CD4-positive, alpha-beta T cell treated with Interleukin-15 for 1 hour (primary cell): ENCODE measurements at regions not wholly inside any gene's neighbourhood (a gene's known extent, or its start where the extent isn't known, plus 50 kb on each side); places are given as distances from the start of the nearest gene placed in this dataset.
"Not testable (repeated sequence)": the region's sequence is repeated elsewhere in the genome, so short reads cannot be mapped to it uniquely, and the experiment has no call there.

ENCODE experiments used
- DNase-seq: peaks from one replicate; pipeline ENCODE4 v3.0.0-alpha.2; 2020

DNA sequence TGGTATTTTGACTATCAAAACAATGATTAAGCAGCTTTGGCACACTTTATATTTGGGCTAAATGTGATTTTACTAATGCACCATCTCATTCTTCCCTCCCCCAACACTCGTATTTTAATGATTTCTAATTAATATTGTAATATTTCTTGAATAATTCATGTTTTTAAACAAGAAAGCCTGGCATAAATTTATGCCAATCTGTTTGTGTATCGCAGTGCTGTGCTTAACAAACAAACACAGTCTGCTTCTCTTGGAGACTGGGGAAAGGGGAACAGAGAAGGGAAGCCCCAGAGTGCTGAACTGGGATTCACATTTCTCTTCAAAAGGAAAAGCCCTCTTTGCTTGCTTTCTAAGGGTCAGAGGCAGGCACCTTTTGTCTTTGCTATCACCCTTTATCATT, 496.9 kb upstream of the STXBP6 start:
- no peak for DNase-seq

- no peak for DNase-seq
These were observed 488.0 kb upstream of the STXBP6 start for GRCh38 chr14:25537846-25538455.

DNA sequence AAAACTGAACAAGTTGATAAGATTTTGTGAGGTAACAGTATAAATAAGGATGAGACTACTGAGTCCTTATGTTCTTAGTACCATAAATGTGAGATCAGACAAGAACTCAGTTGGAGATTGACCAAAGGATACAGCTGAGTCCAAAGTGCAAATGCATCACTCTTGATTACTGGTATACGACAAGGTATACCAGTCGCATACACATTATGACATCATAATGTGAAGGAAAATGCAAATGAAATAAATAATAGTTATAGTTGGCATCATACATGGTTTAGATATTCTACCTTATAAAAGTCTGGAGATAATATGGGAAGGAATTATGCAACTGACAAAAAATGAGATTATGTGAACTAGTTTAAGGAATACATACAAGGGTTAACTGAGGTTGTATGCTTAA, 476.3 kb upstream of the STXBP6 start:
- DNase-seq = no peak

DNA sequence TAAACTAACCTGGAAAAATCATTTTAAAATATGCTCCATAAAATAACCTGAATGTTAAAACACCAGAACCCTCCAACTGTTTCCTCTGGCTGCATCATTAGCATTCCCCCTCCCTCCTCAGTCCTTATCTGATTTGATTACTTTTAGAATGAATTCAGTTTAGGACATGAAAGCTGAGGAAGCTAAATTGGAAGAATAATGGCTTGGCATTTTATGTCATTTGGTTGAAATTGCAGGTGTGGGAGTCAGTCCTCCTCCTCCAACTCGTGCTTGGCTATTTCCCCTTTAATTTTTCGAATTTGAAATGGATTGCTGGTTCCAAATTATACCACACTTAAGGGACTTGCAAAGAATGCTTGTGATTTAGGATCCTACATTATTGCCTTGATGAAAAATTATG, 473.0 kb upstream of the STXBP6 start:
- no peak for DNase-seq

DNA sequence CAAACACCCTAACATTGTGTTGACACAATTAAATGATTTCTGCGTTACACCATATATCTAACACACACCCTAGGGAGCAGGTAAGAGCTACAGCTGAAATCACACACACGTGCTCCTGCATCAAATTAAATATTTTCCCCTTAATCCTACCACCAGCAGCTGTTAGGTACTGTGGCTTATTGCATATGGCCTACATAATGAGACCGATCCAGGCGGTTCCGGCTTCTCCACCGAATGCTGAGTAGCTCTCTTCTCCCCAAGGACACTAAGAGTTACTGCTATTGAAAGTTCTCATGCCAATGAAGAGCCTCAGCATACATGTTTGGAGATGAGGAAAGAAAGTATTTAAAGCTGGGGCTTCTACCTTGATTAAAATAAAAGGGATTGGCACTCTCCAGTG, 472.2 kb upstream of the STXBP6 start:
- no peak for DNase-seq

DNA sequence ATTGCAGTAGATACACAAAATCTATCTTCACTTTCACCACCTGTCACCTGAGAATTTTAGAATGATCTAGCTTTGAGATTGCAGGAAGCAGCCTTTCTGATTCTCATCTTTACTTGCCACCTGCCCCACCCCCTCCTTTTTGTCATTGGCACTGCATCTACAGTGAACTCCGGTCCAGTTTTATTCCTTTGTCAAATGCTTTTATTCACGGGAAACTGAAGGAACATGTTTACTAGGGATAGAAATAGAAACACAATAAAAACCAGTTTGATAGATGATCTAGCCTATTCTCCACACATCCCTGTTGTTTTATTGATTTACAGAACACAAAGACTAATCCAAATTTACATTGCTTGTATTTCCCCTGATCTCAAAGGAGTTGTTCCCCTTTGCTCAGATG, 471.7 kb upstream of the STXBP6 start:
- no peak for DNase-seq

DNA sequence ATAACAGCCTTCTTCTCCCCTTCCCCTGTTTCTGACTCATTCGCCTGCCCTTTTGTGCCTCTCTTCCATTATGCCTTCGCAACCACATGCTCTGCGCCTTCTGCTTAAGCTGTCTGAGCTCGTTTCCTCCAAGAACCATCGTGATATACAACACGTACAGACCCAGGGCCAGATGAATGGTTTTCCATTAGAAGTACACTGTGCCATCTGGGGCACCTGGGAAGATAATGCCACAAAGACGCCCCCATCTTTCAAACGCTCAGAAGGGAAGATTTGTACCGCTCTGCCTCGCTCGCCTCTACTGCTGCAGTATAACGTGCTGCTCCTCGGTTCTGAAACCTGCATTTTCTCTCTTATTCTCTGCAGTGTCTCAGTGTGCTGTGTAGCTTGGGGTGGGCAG, 470.9 kb upstream of the STXBP6 start:
- DNase-seq = no peak

- DNase-seq = no peak
These were observed 468.4 kb upstream of the STXBP6 start for GRCh38 chr14:25518364-25518763.

- no peak for DNase-seq
These were observed 466.9 kb upstream of the STXBP6 start for GRCh38 chr14:25516838-25517237.

- no peak for DNase-seq
These were observed 458.9 kb upstream of the STXBP6 start for GRCh38 chr14:25508845-25509244.

DNA sequence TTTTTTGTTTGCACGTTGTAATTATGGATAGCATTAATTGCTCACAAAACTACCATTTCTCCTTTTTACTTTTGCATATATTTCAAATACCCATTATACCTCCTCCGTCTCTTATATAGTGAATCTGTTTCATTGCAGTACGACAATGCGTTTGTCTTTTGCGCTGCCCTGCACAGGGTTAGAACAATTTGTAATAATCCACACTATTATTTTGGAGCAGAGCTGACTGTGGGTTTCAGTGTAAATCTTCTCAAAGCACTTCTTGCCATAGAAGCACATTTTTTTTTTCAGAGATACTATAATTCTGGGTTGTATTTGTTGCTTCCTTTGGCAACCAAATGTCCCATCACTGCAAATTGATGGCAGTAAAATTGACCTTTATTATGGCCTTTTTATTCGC, 451.8 kb upstream of the STXBP6 start:
- no peak for DNase-seq

DNA sequence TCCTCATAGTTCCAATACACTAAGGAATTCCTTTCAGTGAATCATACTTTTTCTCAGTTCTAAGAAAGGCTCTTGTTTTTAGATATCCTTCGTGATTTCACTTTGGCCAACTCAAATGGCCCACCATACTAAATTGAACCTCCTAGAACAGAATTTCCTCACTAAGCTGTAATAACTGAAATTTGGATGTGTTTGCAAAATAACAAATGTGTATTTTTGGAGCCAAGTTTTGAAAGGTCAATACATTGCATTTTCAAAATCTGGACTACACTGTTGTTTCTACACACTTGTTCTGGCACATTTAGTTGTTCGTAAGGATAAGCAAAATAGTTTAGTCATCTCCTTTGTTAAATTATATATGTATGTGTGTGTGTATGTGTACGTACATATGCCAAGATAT, 439.0 kb upstream of the STXBP6 start:
- no peak for DNase-seq

DNA sequence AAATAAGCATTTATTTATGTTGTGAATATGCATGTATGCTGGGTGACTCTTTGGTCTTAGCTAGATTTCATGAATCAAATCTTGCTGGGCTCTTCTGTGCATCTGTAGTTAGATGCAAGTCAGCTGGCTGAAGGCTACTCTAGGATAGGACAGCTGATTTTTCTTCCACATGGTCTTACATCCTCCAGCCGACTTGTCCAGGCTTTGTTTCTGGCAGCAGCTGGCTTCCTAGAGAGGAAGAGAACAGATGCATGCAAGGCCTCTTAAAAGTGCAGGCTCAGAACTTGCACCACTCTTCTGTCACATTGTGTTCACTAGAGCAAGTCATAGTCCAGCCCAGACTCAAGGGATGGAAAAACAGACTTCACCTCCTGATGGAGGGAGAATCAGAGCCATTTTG, 435.4 kb upstream of the STXBP6 start:
- no peak for DNase-seq

DNA sequence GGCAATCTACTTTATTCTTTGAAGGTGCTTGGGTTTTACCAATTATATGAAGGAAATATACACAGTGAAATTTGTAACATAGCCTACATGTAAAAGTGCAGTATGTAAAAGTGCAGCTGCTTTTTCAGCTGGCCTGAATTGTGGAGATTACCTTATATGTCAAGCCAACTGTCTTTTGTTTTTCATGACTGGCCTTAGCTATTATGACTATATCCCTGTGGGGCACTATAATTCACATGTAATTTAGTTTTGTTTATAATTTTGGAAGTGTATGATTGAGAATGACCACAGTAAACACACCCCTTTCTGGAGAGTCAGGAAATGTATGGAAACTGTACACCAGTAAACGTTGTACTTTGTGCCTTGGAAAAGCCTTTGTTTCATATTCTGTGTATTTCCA, 435.0 kb upstream of the STXBP6 start:
- no peak for DNase-seq

DNA sequence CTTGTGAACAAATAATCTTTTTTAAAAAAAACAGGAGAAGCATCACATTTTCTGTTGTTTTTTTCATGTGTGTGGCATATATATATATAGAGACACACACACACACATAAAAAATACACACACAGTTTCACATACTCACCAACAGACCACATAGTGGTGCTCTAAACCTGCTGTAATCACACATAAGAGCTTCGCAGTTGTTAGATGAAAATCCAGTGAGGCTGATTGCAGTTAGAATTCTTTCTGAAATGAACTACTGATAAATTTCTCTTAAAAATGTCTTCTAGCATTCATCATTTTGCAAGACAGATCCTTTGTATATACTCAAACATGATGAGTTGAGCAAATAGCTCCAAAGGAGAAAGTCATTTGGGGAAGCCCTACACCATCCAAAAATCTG, 434.3 kb upstream of the STXBP6 start:
- DNase-seq = no peak

DNA sequence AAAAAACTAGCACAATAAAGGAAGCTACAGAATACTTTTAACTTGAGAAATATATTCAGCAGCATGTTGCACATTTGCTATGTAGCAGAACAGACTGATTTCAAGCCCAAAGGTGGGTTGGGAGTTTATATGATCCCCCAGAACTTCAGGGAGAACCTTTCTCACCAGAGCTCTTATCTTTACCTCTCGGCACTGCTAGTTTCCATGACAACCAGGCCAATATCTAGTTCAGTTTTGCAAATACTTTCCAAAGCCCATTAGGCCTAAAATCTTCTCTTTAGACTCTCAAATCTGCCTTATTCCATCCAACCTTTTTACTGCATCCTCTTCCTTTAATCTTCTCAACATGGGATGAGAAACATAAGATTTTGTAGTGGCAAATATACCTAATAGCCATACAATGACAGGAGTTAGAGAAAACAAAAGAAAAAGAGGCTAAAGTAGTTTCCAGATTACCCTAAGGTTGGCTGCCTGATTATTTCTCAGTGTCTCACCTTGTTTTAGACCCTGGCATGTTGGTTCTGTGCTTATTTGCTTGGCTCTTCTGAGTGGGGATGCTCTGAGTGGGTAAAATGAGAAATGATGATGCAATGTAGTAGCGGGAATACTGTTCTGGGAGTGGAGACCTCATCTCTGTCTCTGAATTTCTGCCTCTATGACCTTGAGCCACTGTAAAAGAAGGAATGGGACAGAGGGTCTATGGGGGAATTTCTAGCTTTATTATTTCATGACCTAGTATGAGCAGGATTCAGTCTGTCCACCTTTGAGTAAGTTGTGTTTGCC, 427.6 kb upstream of the STXBP6 start:
- DNase-seq = no peak

DNA sequence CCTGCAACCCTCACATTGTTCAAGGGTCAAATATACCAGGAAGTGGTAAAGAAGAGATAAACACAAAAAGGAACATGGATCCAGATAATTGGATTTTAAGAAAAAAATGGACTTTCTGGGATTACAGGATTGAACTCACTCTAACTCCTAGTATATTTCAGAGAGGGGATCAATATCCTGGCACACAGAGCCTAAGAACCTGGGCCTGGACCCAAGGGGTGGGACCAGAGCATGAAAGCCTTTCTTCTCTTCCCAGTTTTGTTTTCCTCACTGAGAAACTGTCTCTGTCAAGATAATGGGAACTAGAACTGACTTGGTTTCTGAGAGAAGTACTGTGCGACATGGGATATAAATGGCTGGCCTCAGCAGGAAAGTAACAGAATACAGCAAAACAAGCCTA, 422.8 kb upstream of the STXBP6 start:
- DNase-seq = no peak

GRCh38 chr14:25464772-25465171, 414.8 kb upstream of the STXBP6 start:
- DNase-seq = no peak

- DNase-seq = no peak
These were observed 414.1 kb upstream of the STXBP6 start for GRCh38 chr14:25464078-25464477.

- no peak for DNase-seq
These were observed 413.5 kb upstream of the STXBP6 start for GRCh38 chr14:25463480-25463879.

DNA sequence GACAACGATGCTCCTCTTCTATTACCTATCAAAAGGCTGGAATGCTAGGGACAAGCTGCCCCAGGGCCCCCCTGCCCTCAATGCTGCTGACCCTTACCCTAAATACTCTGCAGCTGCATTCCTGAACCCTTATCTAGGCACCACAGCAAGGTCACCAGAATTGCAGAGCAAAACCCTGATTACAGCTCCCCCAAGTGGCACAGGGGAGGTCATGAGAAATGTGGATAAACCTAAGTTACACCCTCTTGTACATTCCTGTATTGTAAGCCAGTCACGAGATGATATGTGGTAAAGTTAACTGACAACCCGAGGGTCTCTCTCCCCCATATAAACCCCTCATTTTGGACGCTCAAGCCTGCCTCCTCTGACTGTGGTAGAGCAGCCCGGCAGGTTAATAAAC, 411.8 kb upstream of the STXBP6 start:
- DNase-seq = no peak

- DNase-seq = no peak
These were observed 394.4 kb upstream of the STXBP6 start for GRCh38 chr14:25444381-25444780.

- not testable (repeated sequence) for DNase-seq
These were observed 390.4 kb upstream of the STXBP6 start for GRCh38 chr14:25440382-25440781.

- no peak for DNase-seq
These were observed 387.0 kb upstream of the STXBP6 start for GRCh38 chr14:25436906-25437305.

- DNase-seq = no peak
These were observed 386.4 kb upstream of the STXBP6 start for GRCh38 chr14:25436288-25436875.
